Parathyroid adenoma (tissue), 2 donors: ENCODE measurements at regions not wholly inside any gene's neighbourhood (a gene's known extent, or its start where the extent isn't known, plus 50 kb on each side); places are given as distances from the start of the nearest gene placed in this dataset.

Experiments
- H2AFZ ChIP-seq: fragments of 300-600 bp; sonication (generic); one replicate; pipeline ENCODE4 v1.7.0; 2017; ENCODE audit warnings: antibody characterized with exemption, mild to moderate bottlenecking
- H3K27ac ChIP-seq: fragments of 300-600 bp; sonication (generic); one replicate; pipeline ENCODE4 v1.7.0; 2017
- H3K27me3 ChIP-seq: fragments of 300-600 bp; sonication (generic); one replicate; pipeline ENCODE4 v1.7.0; 2017; ENCODE audit warnings: low read length; ENCODE audit not compliant: control insufficient read depth, insufficient read depth
- H3K36me3 ChIP-seq: fragments of 300-600 bp; sonication (generic); one replicate; pipeline ENCODE4 v1.7.0; 2017; ENCODE audit warnings: low read length; ENCODE audit not compliant: control insufficient read depth, insufficient read depth
- H3K4me1 ChIP-seq: fragments of 300-600 bp; sonication (generic); one replicate; pipeline ENCODE4 v1.7.0; 2017; ENCODE audit warnings: control low read depth
- H3K4me2 ChIP-seq: fragments of 300-600 bp; sonication (generic); one replicate; pipeline ENCODE4 v1.7.0; 2017; ENCODE audit warnings: low read length
- H3K4me3 ChIP-seq: fragments of 300-600 bp; sonication (generic); one replicate; pipeline ENCODE4 v1.7.0; 2017; ENCODE audit warnings: low read depth, low read length
- H3K79me2 ChIP-seq: fragments of 300-600 bp; sonication (generic); one replicate; pipeline ENCODE4 v1.7.0; 2017; ENCODE audit warnings: control low read depth
- H3K9ac ChIP-seq: fragments of 300-600 bp; sonication (generic); one replicate; pipeline ENCODE4 v1.7.0; 2017; ENCODE audit warnings: mild to moderate bottlenecking
- H3K9me3 ChIP-seq: fragments of 300-600 bp; sonication (generic); one replicate; pipeline ENCODE4 v1.7.0; 2017; ENCODE audit warnings: low read length; ENCODE audit not compliant: control insufficient read depth
- CTCF ChIP-seq: fragments of 300-600 bp; sonication (generic); IDR thresholded peaks from one replicate; pipeline ENCODE4 v1.7.0; 2017; ENCODE audit warnings: antibody characterized with exemption, mild to moderate bottlenecking
- donor health status: primary hyperparathyroidism.

GRCh38 chr2:238654479-238655197, 193.2 kb upstream of the TWIST2 start:
- Histone ChIP-seq H3K36me3 (no peaks in the 10 kb centered on the region), H2AFZ (no peak overlapping the region), H3K9ac (no peak overlapping the region), H3K4me2 (no peak overlapping the region), H3K9me3 (no peaks in the 10 kb centered on the region), H3K4me1 (no peaks in the 10 kb centered on the region), H3K27ac (no peak overlapping the region), H3K4me3 (no peak overlapping the region), H3K27me3 (no peaks in the 10 kb centered on the region), H3K79me2 (no peaks in the 10 kb centered on the region)
- no peak for TF ChIP-seq CTCF

DNA sequence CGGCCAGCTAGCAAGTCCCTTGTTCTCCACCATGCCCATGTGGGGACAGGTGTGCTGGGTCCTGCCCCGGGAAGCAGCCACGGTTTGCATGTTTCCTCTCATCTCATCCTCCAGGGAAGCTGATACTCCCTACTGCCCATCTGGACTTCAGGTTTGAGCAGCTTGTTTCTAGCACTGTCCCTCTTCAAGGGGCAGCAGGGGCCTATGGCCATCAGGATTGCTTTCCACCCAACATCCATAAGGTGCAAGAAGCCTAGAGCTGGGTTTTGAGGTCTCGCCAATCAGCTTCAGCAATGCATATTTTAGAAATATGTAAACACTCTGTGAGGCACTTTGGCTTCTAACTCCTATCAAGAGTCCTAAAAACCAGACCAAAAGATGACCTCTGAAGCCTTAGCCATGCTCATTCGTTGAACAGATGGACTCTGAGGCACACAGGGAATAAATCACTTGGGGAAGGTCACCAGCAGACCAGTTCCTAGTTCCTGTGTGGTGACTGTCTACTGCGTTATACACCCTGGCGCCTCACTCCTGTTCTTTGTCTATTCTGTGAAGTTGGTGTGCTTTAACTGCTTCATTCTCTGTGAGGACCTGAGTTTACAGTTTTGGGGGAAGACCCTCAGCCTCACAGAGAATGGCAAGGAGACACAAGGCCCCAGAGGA, 192.6 kb upstream of the TWIST2 start:
- H3K4me3 ChIP-seq: no peak overlapping the region
- H3K9me3 ChIP-seq: no peaks in the 10 kb centered on the region
- H3K4me2 ChIP-seq: no peak overlapping the region
- H3K36me3 ChIP-seq: no peaks in the 10 kb centered on the region
- H3K79me2 ChIP-seq: no peaks in the 10 kb centered on the region
- no peak for TF ChIP-seq CTCF
- H3K27me3 ChIP-seq: no peaks in the 10 kb centered on the region
- no peaks in the 10 kb centered on the region for H3K4me1 ChIP-seq
- H3K27ac ChIP-seq: no peak overlapping the region
- H3K9ac ChIP-seq: no peak overlapping the region
- no peak overlapping the region for H2AFZ ChIP-seq

- Histone ChIP-seq H3K36me3 (no peaks in the 10 kb centered on the region), H3K79me2 (no peaks in the 10 kb centered on the region), H2AFZ (no peak overlapping the region), H3K27ac (no peak overlapping the region), H3K4me2 (no peak overlapping the region), H3K27me3 (no peaks in the 10 kb centered on the region), H3K4me1 (no peaks in the 10 kb centered on the region), H3K4me3 (no peak overlapping the region), H3K9me3 (no peaks in the 10 kb centered on the region), H3K9ac (no peak overlapping the region)
- no peak for TF ChIP-seq CTCF
These were observed 191.7 kb upstream of the TWIST2 start for GRCh38 chr2:238655974-238656722.

DNA sequence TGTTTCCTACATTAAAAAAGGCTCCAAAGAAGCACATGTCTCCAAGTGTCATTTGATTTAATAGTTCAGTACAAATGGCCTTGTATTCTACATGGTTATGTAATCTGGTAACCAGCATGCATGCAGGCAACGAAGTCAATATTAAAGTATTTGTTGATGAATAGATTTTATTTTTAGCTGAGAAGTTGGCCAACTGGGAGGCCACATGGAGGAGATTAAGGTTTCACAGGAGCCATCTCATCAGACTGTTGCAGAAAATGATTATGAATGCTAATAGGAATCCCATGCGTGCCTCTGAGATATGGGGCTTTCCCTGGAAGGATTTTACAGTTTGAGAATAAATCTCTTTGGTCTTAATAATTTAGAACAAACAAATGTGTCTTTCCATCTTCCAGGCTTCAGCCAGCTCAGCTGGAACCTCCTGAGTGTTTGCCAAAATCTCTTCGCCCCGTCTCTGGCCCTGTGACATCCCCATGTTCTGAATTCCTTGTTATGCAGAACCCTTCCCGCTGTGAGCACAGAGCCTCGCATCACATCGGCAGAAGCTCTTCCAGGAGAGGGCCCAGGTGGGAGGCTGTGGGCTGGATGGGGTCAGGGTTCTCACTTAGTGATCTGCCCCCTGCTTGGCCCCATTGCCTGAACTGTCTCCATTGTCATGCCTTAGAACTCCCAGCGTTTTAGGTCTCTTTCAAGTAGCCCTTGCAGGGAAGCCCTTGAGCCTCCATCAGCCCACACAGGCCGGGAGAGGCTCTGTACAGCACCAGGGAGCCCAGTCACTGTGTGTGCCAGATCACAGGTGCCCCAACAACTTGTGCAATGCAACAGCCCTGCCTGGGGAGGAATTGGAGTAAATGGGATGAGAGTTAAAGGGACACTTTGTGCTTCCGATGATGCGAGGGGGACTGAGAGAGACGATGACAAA, 190.5 kb upstream of the TWIST2 start:
- Histone ChIP-seq H3K79me2 (no peaks in the 10 kb centered on the region), H2AFZ (no peak overlapping the region), H3K36me3 (no peaks in the 10 kb centered on the region), H3K4me1 (no peaks in the 10 kb centered on the region), H3K9me3 (no peaks in the 10 kb centered on the region), H3K9ac (no peak overlapping the region), H3K4me3 (no peak overlapping the region), H3K27me3 (no peaks in the 10 kb centered on the region), H3K4me2 (no peak overlapping the region), H3K27ac (no peak overlapping the region)
- TF ChIP-seq CTCF: no peak
